ENCODE measurements at regions not wholly inside any gene's neighbourhood (a gene's known extent, or its start where the extent isn't known, plus 50 kb on each side); places are given as distances from the start of the nearest gene placed in this dataset.

- intact Hi-C loops (cut with DNase I): loop anchor here in 1 of 2 donors (10.0 kb wide), 1 partner anchor 126 kb away; no protein-coding TSS in a partner anchor
- Histone ChIP-seq H3K9me3 (no peaks in the 10 kb centered on the region), H3K4me3 (no peak overlapping the region), H3K36me3 (no peaks in the 10 kb centered on the region), H3K27me3 (no peaks in the 10 kb centered on the region), H3K27ac (peak overlapping the region in 1 of 2 donors; percentile 67), H3K4me1 (peaks cover 18 to 42% of the 10 kb centered on the region in 2 donors)
- peak; percentile 2 for ATAC-seq
- TF ChIP-seq CTCF (IDR thresholded peaks at IDR 0.05): no peak
- no peak for DNase-seq
These were observed 131.5 kb downstream of the SOCS6 start for GRCh38 chr18:70420146-70420898.

GRCh38 chr18:70419526-70419925 lies 130.7 kb downstream of the SOCS6 start:
- H3K9me3 ChIP-seq: no peaks in the 10 kb centered on the region

GRCh38 chr18:70418546-70419311 lies 129.9 kb downstream of the SOCS6 start:
- H3K36me3 ChIP-seq: no peaks in the 10 kb centered on the region
- intact Hi-C loops (cut with DNase I): no loop called here
- no peak overlapping the region for H3K4me3 ChIP-seq
- H3K27me3 ChIP-seq: no peaks in the 10 kb centered on the region
- no peak for TF ChIP-seq CTCF (IDR thresholded peaks at IDR 0.05)
- peaks cover 18 to 42% of the 10 kb centered on the region in 2 donors for H3K4me1 ChIP-seq
- DNase-seq: no peak
- H3K27ac ChIP-seq: no peak overlapping the region
- no peaks in the 10 kb centered on the region for H3K9me3 ChIP-seq
- no peak for ATAC-seq

More at GRCh38 chr18:70419526-70419925, 130.7 kb downstream of the SOCS6 start:
- H3K27me3 ChIP-seq: no peaks in the 10 kb centered on the region
- DNase-seq: no peak
- no peak overlapping the region for H3K4me3 ChIP-seq
- intact Hi-C loops (cut with DNase I): no loop called here
- H3K4me1 ChIP-seq: peaks cover 18 to 42% of the 10 kb centered on the region in 2 donors
- no peak for TF ChIP-seq CTCF (IDR thresholded peaks at IDR 0.05)
- no peak for ATAC-seq
- no peak overlapping the region for H3K27ac ChIP-seq
- no peaks in the 10 kb centered on the region for H3K36me3 ChIP-seq

- intact Hi-C loops (cut with DNase I): no loop called here
- peaks cover 13 to 33% of the 10 kb centered on the region in 2 donors for H3K4me1 ChIP-seq
- no peaks in the 10 kb centered on the region for H3K27me3 ChIP-seq
- H3K9me3 ChIP-seq: no peaks in the 10 kb centered on the region
- no peak for TF ChIP-seq CTCF (IDR thresholded peaks at IDR 0.05)
- no peak overlapping the region for H3K27ac ChIP-seq
- no peak overlapping the region for H3K4me3 ChIP-seq
- no peak for ATAC-seq
- no peaks in the 10 kb centered on the region for H3K36me3 ChIP-seq
- no peak for DNase-seq
These were observed 129.0 kb downstream of the SOCS6 start for GRCh38 chr18:70417847-70418246.

- Histone ChIP-seq H3K4me3 (no peak overlapping the region), H3K36me3 (no peaks in the 10 kb centered on the region), H3K27me3 (no peaks in the 10 kb centered on the region), H3K27ac (no peak overlapping the region), H3K9me3 (no peaks in the 10 kb centered on the region), H3K4me1 (peaks cover 3 to 20% of the 10 kb centered on the region in 2 donors)
- DNase-seq (no peak), ATAC-seq (no peak)
- intact Hi-C loops (cut with DNase I): no loop called here
- TF ChIP-seq CTCF (IDR thresholded peaks at IDR 0.05): no peak
These were observed 127.7 kb downstream of the SOCS6 start for GRCh38 chr18:70416496-70416895.

All from left lung (tissue), 4 donors.